ENCODE measurements at regions not wholly inside any gene's neighbourhood (a gene's known extent, or its start where the extent isn't known, plus 50 kb on each side); places are given as distances from the start of the nearest gene placed in this dataset.

DNA sequence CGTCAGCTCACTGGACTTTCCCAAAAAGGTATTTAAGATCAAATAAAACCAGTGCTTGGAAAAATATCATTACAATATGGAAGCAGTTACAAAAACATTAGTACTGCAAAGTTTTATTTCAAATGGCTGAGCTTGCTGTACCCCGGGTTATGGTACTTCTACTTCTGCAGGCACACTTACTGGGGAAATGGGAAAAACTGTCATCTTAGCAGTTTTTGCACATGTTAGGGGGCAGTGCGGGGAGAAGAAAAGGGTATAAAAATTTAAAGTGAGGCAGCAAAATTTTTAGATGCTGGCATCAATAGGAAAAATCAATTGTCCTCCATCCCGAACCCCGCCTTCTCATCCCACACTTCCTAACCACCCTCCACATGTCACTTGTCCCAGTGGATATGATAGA, 133.4 kb downstream of the ATG4C start:
- Histone ChIP-seq H3K4me3 (no peak overlapping the region), H3K27me3 (no peaks in the 10 kb centered on the region), H3K4me1 (no peaks in the 10 kb centered on the region), H3K27ac (no peak overlapping the region), H3K9me3 (no peaks in the 10 kb centered on the region), H3K36me3 (no peaks in the 10 kb centered on the region)
- DNase-seq: no peak
- no peak for TF ChIP-seq CTCF (IDR thresholded peaks at IDR 0.05)
- no peak for TF ChIP-seq POLR2A (IDR thresholded peaks at IDR 0.05)

DNA sequence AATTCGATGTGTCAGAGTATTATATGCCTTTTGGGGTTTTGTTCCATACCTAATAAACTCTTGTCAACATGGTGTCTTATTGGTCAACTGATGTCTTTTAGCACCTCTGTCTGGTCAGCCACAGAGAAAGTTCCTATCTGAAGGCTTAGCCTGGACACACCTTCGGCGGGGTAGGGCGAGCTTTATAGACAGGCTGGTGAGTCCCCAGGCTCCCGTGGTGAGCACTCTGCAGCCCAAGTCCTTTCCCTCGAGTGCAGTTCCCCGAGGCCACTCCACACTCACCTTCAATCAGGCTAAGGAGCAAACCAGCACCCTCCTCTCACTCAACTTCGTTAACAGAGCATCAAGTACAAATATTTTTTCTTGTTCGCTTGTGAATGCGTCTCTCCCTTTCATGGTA, 133.9 kb downstream of the ATG4C start:
- Histone ChIP-seq H3K27ac (no peak overlapping the region), H3K9me3 (no peaks in the 10 kb centered on the region), H3K27me3 (no peaks in the 10 kb centered on the region), H3K4me3 (no peak overlapping the region), H3K36me3 (no peaks in the 10 kb centered on the region), H3K4me1 (no peaks in the 10 kb centered on the region)
- TF ChIP-seq CTCF (IDR thresholded peaks at IDR 0.05) (no peak), POLR2A (IDR thresholded peaks at IDR 0.05) (no peak)
- no peak for DNase-seq

DNA sequence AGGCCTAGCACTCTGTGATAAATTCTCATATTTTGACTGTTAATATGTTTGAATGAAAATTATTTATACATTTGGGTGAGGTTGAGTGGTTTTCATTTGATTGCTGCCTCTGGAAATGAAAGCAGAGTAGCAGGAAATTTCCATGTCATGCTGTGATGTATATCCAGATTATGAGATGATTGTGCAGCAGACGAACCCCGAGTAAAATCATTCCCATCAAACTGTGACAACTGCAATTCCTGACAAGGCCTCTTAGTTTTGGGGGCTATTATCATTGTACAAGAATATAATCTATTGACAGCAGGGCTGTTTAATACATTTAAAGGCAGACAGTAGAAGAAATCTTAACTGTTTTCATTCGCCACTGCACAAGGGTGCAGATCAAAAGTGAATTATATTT, 134.8 kb downstream of the ATG4C start:
- H3K9me3 ChIP-seq: no peaks in the 10 kb centered on the region
- H3K36me3 ChIP-seq: no peaks in the 10 kb centered on the region
- H3K27ac ChIP-seq: no peak overlapping the region
- TF ChIP-seq CTCF (IDR thresholded peaks at IDR 0.05) (no peak), POLR2A (IDR thresholded peaks at IDR 0.05) (no peak)
- H3K4me1 ChIP-seq: no peaks in the 10 kb centered on the region
- no peak overlapping the region for H3K4me3 ChIP-seq
- no peaks in the 10 kb centered on the region for H3K27me3 ChIP-seq
- no peak for DNase-seq

- Histone ChIP-seq H3K4me3 (no peak overlapping the region), H3K27me3 (no peaks in the 10 kb centered on the region), H3K4me1 (no peaks in the 10 kb centered on the region), H3K36me3 (no peaks in the 10 kb centered on the region), H3K27ac (no peak overlapping the region), H3K9me3 (no peaks in the 10 kb centered on the region)
- TF ChIP-seq POLR2A (IDR thresholded peaks at IDR 0.05): no peak
- TF ChIP-seq CTCF (IDR thresholded peaks at IDR 0.05): no peak
- no peak for DNase-seq
Observed at GRCh38 chr1:62922006-62922405, 138.1 kb downstream of the ATG4C start.

GRCh38 chr1:62924983-62925790, 141.3 kb downstream of the ATG4C start:
- DNase-seq: no peak

More at GRCh38 chr1:62924983-62925790, 141.3 kb downstream of the ATG4C start:
- no peaks in the 10 kb centered on the region for H3K9me3 ChIP-seq
- H3K4me3 ChIP-seq: no peak overlapping the region
- H3K27me3 ChIP-seq: no peaks in the 10 kb centered on the region
- no peaks in the 10 kb centered on the region for H3K4me1 ChIP-seq
- TF ChIP-seq POLR2A (IDR thresholded peaks at IDR 0.05) (no peak), CTCF (IDR thresholded peaks at IDR 0.05) (no peak)
- H3K36me3 ChIP-seq: no peaks in the 10 kb centered on the region
- H3K27ac ChIP-seq: no peak overlapping the region
